ENCODE measurements at regions not wholly inside any gene's neighbourhood (a gene's known extent, or its start where the extent isn't known, plus 50 kb on each side); places are given as distances from the start of the nearest gene placed in this dataset.

DNA sequence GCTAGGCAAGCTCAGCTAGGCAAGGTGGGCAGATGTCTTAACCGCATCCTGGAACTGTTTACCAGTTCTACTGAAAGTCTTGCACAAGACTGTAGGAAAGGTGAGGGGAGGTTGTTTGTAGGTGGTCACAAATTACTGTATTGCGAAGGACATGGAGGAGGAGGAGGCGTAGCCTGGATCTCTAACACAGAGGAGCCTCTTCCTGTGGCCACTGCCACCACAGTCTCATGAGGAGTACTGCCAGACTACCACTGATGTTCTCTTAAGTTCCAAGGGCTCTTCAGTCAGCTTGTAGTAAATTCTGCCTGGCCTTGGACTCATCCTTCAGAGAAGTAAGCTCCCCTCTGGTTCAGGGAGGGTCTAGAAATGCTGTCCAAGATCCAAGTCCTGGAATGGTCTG lies 258.6 kb downstream of the FAT4 start:
- intact Hi-C loops (cut with DNase I; ENCODE audit: low total_unique reads): no loop called here
- no peak for TF ChIP-seq POLR2A (IDR thresholded peaks at IDR 0.05)
- TF ChIP-seq, protein P1, sequence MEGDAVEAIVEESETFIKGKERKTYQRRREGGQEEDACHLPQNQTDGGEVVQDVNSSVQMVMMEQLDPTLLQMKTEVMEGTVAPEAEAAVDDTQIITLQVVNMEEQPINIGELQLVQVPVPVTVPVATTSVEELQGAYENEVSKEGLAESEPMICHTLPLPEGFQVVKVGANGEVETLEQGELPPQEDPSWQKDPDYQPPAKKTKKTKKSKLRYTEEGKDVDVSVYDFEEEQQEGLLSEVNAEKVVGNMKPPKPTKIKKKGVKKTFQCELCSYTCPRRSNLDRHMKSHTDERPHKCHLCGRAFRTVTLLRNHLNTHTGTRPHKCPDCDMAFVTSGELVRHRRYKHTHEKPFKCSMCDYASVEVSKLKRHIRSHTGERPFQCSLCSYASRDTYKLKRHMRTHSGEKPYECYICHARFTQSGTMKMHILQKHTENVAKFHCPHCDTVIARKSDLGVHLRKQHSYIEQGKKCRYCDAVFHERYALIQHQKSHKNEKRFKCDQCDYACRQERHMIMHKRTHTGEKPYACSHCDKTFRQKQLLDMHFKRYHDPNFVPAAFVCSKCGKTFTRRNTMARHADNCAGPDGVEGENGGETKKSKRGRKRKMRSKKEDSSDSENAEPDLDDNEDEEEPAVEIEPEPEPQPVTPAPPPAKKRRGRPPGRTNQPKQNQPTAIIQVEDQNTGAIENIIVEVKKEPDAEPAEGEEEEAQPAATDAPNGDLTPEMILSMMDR (IDR thresholded peaks at IDR 0.05 in 4 of 5, conservative IDR thresholded peaks at IDR 0.05 in 1 of 5): no peak
- no peaks in the 10 kb centered on the region for H3K27me3 ChIP-seq
- in situ Hi-C loops (cut with MboI; ENCODE audit: low sequenced_read_pairs in 4 of 4): no loop called here
- H3K27ac ChIP-seq: no peak overlapping the region
- H3K4me1 ChIP-seq: no peaks in the 10 kb centered on the region
- H3K9me3 ChIP-seq: no peaks in the 10 kb centered on the region
- no peak overlapping the region for H3K4me3 ChIP-seq
- ATAC-seq (no peak), DNase-seq (no peak)
- H3K36me3 ChIP-seq: no peaks in the 10 kb centered on the region

DNA sequence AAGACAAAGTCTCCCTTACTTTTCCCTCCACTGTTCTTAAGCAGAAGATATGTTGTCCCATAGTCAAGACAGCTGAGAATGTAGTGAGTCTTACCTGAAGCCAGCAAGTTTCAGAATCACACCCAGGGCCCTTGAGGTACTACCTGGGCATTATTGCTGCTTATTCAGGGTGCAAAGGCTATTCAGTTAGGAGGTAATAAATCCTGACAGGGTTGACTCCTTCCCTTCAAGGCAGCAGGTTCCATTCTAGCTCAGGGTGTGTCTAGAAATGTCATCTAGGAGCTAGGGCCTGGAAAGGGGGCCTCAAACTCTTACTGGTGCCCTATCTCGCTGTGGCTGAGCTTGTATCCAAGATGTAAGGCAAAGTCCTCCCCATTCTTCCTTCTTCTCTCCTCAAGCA lies 259.0 kb downstream of the FAT4 start:
- TF ChIP-seq, protein P1 (IDR thresholded peaks at IDR 0.05 in 4 of 5, conservative IDR thresholded peaks at IDR 0.05 in 1 of 5): no peak
- no peak for TF ChIP-seq POLR2A (IDR thresholded peaks at IDR 0.05)
- in situ Hi-C loops (cut with MboI; ENCODE audit: low sequenced_read_pairs in 4 of 4): no loop called here
- Histone ChIP-seq H3K27ac (no peak overlapping the region), H3K9me3 (no peaks in the 10 kb centered on the region), H3K27me3 (no peaks in the 10 kb centered on the region), H3K4me1 (no peaks in the 10 kb centered on the region), H3K4me3 (no peak overlapping the region), H3K36me3 (no peaks in the 10 kb centered on the region)
- intact Hi-C loops (cut with DNase I; ENCODE audit: low total_unique reads): no loop called here
- ATAC-seq: no peak
- no peak for DNase-seq

DNA sequence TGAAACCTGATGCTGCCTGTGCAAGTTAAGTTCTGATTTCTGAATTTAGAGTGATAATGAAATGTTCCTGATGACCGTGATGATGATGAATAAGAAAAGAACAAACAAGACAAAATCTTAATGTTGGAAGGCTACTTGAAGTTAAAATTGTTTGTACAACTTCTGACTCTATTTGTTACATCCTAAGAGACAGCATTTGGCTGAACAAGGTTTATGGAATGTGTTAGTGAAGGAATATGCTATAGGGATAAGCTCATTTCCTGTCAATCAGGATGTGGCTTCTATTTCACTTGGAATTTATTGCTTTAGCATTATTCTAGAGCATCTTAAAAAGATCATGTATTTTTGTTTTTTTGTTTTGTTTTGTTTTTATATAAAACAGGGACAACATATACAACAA lies 267.5 kb downstream of the FAT4 start:
- Histone ChIP-seq H3K27ac (no peak overlapping the region), H3K9me3 (no peaks in the 10 kb centered on the region), H3K4me1 (no peaks in the 10 kb centered on the region), H3K27me3 (no peaks in the 10 kb centered on the region), H3K4me3 (no peak overlapping the region), H3K36me3 (no peaks in the 10 kb centered on the region)
- in situ Hi-C loops (cut with MboI; ENCODE audit: low sequenced_read_pairs in 4 of 4): no loop called here
- ATAC-seq (no peak), DNase-seq (no peak)
- TF ChIP-seq POLR2A (IDR thresholded peaks at IDR 0.05): no peak
- TF ChIP-seq, protein P1 (IDR thresholded peaks at IDR 0.05 in 4 of 5, conservative IDR thresholded peaks at IDR 0.05 in 1 of 5): no peak
- intact Hi-C loops (cut with DNase I; ENCODE audit: low total_unique reads): no loop called here

DNA sequence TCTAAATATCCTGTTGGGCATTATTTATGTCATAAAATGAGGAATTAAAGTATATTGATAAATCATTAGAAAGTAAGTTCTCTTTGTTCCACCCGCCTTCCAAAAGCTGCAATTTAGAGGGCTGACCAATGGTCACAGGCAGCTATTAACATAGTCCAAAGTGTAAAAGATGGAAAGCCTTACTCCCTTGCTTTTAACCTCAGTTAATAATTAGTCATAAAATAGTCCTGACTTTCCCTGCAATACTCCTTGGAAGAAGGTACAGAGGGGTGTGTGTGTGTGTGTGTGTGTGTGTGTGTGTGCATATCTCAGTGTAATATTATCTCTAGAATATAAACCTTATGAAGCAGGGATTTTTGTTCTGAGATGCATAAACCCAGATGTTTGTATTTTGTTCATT lies 275.4 kb downstream of the FAT4 start:
- in situ Hi-C loops (cut with MboI; ENCODE audit: low sequenced_read_pairs in 4 of 4) (no loop called here), intact Hi-C loops (cut with DNase I; ENCODE audit: low total_unique reads) (no loop called here)
- Histone ChIP-seq H3K4me3 (no peak overlapping the region), H3K27me3 (no peaks in the 10 kb centered on the region), H3K36me3 (no peaks in the 10 kb centered on the region), H3K27ac (no peak overlapping the region), H3K9me3 (no peaks in the 10 kb centered on the region), H3K4me1 (no peaks in the 10 kb centered on the region)
- TF ChIP-seq, protein P1 (IDR thresholded peaks at IDR 0.05 in 4 of 5, conservative IDR thresholded peaks at IDR 0.05 in 1 of 5): no peak
- TF ChIP-seq POLR2A (IDR thresholded peaks at IDR 0.05): no peak
- ATAC-seq (no peak), DNase-seq (no peak)

DNA sequence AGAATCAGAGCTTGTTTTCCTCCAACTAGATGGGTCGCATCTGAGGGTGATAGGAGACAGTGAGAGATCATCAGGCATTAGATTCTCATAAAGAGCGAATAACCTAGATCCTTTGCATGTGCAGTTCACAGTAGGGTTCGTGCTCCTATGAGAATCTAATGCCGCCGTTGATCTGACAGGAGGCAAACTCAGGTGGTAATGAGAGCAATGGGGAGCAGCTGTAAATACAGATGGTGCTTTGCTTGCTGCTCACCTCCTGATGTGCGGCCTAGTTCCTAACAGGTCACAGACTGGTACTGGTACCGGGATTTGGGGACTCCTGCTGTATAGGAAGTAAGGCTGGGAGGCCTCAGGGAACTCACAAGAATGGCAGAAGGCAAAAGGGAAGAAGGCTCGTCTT lies 276.5 kb downstream of the FAT4 start:
- in situ Hi-C loops (cut with MboI; ENCODE audit: low sequenced_read_pairs in 4 of 4): no loop called here
- H3K27me3 ChIP-seq: no peaks in the 10 kb centered on the region
- DNase-seq (no peak), ATAC-seq (no peak)
- no peaks in the 10 kb centered on the region for H3K4me1 ChIP-seq
- H3K4me3 ChIP-seq: no peak overlapping the region
- H3K36me3 ChIP-seq: no peaks in the 10 kb centered on the region
- intact Hi-C loops (cut with DNase I; ENCODE audit: low total_unique reads): no loop called here
- H3K9me3 ChIP-seq: no peaks in the 10 kb centered on the region
- H3K27ac ChIP-seq: no peak overlapping the region
- TF ChIP-seq, protein P1 (IDR thresholded peaks at IDR 0.05 in 4 of 5, conservative IDR thresholded peaks at IDR 0.05 in 1 of 5): no peak
- TF ChIP-seq POLR2A (IDR thresholded peaks at IDR 0.05): no peak
